Activated CD8-positive, alpha-beta T cell treated with anti-CD3 and anti-CD28 coated beads, Interleukin-2, amount 10 ng/mL, durations not matched to agents 7 days and 5 days (primary cell): ENCODE measurements at regions not wholly inside any gene's neighbourhood (a gene's known extent, or its start where the extent isn't known, plus 50 kb on each side); places are given as distances from the start of the nearest gene placed in this dataset.

Experiments
- ATAC-seq: fragments of 150-1000 bp; cut with Tn5 transposase; one replicate; pipeline ENCODE4 v1.10.0; 2021; ENCODE audit warnings: moderate library complexity
- CTCF ChIA-PET: fragments of 350-600 bp; sonication (Branson Sonifier 250); formaldehyde crosslinking; loops from one replicate; lab custom pipeline; 2021; ENCODE audit warnings: antibody characterized with exemption; lab: Charles Lee
- POLR2A ChIA-PET: fragments of 350-600 bp; sonication (Branson Sonifier 250); formaldehyde crosslinking; loops from one replicate; lab custom pipeline; 2021; ENCODE audit warnings: antibody characterized with exemption; lab: Charles Lee
- DNase-seq: peaks from one replicate; pipeline ENCODE4 v3.0.0-alpha.2; 2020
- H3K27ac Mint-ChIP-seq: one replicate; pipeline ENCODE4 v1.8.0; 2021; ENCODE audit warnings: mild to moderate bottlenecking, mixed read lengths
- H3K27me3 Mint-ChIP-seq: one replicate; pipeline ENCODE4 v1.8.0; 2021; ENCODE audit warnings: low read depth, mixed read lengths
- H3K36me3 Mint-ChIP-seq: one replicate; pipeline ENCODE4 v1.8.0; 2021; ENCODE audit warnings: low read depth, mixed read lengths
- H3K4me1 Mint-ChIP-seq: one replicate; pipeline ENCODE4 v1.8.0; 2021; ENCODE audit warnings: low read depth, mixed read lengths
- H3K4me3 Mint-ChIP-seq: one replicate; pipeline ENCODE4 v1.8.0; 2021; ENCODE audit warnings: mild to moderate bottlenecking, mixed read lengths
- H3K9me3 Mint-ChIP-seq: one replicate; pipeline ENCODE4 v1.8.0; 2022; ENCODE audit warnings: mixed read lengths; ENCODE audit not compliant: insufficient read depth

GRCh38 chr13:47133011-47133445 lies 236.2 kb upstream of the HTR2A start:
- CTCF ChIA-PET: no interaction called here
- ATAC-seq: no peak
- Mint-ChIP-seq H3K9me3 (no peaks in the 10 kb centered on the region), H3K27me3 (peaks cover 8% of the 10 kb centered on the region), H3K4me3 (no peak overlapping the region), H3K36me3 (no peaks in the 10 kb centered on the region), H3K4me1 (no peaks in the 10 kb centered on the region), H3K27ac (no peak overlapping the region)
- POLR2A ChIA-PET: no interaction called here
- no peak for DNase-seq

- Mint-ChIP-seq H3K27ac (no peak overlapping the region), H3K27me3 (peaks cover 8% of the 10 kb centered on the region), H3K36me3 (no peaks in the 10 kb centered on the region), H3K4me1 (no peaks in the 10 kb centered on the region), H3K4me3 (no peak overlapping the region), H3K9me3 (no peaks in the 10 kb centered on the region)
- ChIA-PET CTCF (no interaction called here), POLR2A (no interaction called here)
- no peak for ATAC-seq
- DNase-seq: no peak
Measured at GRCh38 chr13:47129461-47129860, 232.6 kb upstream of the HTR2A start.

- no peak overlapping the region for H3K27ac Mint-ChIP-seq
- ATAC-seq (no peak), DNase-seq (no peak)
- H3K27me3 Mint-ChIP-seq: peaks cover 3% of the 10 kb centered on the region
- no peak overlapping the region for H3K4me3 Mint-ChIP-seq
- POLR2A ChIA-PET: no interaction called here
- no peaks in the 10 kb centered on the region for H3K4me1 Mint-ChIP-seq
- H3K36me3 Mint-ChIP-seq: no peaks in the 10 kb centered on the region
- CTCF ChIA-PET: no interaction called here
- no peaks in the 10 kb centered on the region for H3K9me3 Mint-ChIP-seq
Measured at GRCh38 chr13:47126432-47126831, 229.6 kb upstream of the HTR2A start.

- POLR2A ChIA-PET: no interaction called here
- Mint-ChIP-seq H3K27me3 (peaks cover 2% of the 10 kb centered on the region), H3K27ac (no peak overlapping the region), H3K9me3 (no peaks in the 10 kb centered on the region), H3K4me3 (no peak overlapping the region), H3K4me1 (no peaks in the 10 kb centered on the region), H3K36me3 (no peaks in the 10 kb centered on the region)
- DNase-seq: no peak
- CTCF ChIA-PET: no interaction called here
- ATAC-seq: no peak
Measured at GRCh38 chr13:47121092-47121763, 224.4 kb upstream of the HTR2A start.

- H3K9me3 Mint-ChIP-seq: no peaks in the 10 kb centered on the region
- DNase-seq: no peak
- H3K36me3 Mint-ChIP-seq: no peaks in the 10 kb centered on the region
- CTCF ChIA-PET: no interaction called here
- POLR2A ChIA-PET: no interaction called here
- no peaks in the 10 kb centered on the region for H3K4me1 Mint-ChIP-seq
- no peak overlapping the region for H3K27ac Mint-ChIP-seq
- H3K4me3 Mint-ChIP-seq: no peak overlapping the region
- peaks cover 2% of the 10 kb centered on the region for H3K27me3 Mint-ChIP-seq
- no peak for ATAC-seq
Measured at GRCh38 chr13:47120282-47120681, 223.4 kb upstream of the HTR2A start.

- H3K4me3 Mint-ChIP-seq: no peak overlapping the region
- H3K27ac Mint-ChIP-seq: no peak overlapping the region
- H3K4me1 Mint-ChIP-seq: no peaks in the 10 kb centered on the region
- no peaks in the 10 kb centered on the region for H3K9me3 Mint-ChIP-seq
- no peak for ATAC-seq
- DNase-seq: no peak
- CTCF ChIA-PET: no interaction called here
- POLR2A ChIA-PET: no interaction called here
- peaks cover 2% of the 10 kb centered on the region for H3K27me3 Mint-ChIP-seq
- no peaks in the 10 kb centered on the region for H3K36me3 Mint-ChIP-seq
Measured at GRCh38 chr13:47119575-47120235, 222.9 kb upstream of the HTR2A start.

- POLR2A ChIA-PET: no interaction called here
- DNase-seq (no peak), ATAC-seq (no peak)
- CTCF ChIA-PET: no interaction called here
- no peak overlapping the region for H3K27ac Mint-ChIP-seq
- no peak overlapping the region for H3K4me3 Mint-ChIP-seq
- H3K4me1 Mint-ChIP-seq: no peaks in the 10 kb centered on the region
- peaks cover 8% of the 10 kb centered on the region for H3K27me3 Mint-ChIP-seq
- no peaks in the 10 kb centered on the region for H3K36me3 Mint-ChIP-seq
- H3K9me3 Mint-ChIP-seq: no peaks in the 10 kb centered on the region
Measured at GRCh38 chr13:47117268-47117667, 220.4 kb upstream of the HTR2A start.

- Mint-ChIP-seq H3K4me3 (no peak overlapping the region), H3K27me3 (peaks cover 6% of the 10 kb centered on the region), H3K4me1 (peaks cover 8% of the 10 kb centered on the region), H3K27ac (no peak overlapping the region), H3K36me3 (no peaks in the 10 kb centered on the region), H3K9me3 (no peaks in the 10 kb centered on the region)
- ATAC-seq: no peak
- POLR2A ChIA-PET: no interaction called here
- CTCF ChIA-PET: no interaction called here
- DNase-seq: no peak
Measured at GRCh38 chr13:47114030-47114429, 217.2 kb upstream of the HTR2A start.

- no peaks in the 10 kb centered on the region for H3K36me3 Mint-ChIP-seq
- no peak overlapping the region for H3K4me3 Mint-ChIP-seq
- no peak for DNase-seq
- ChIA-PET CTCF (no interaction called here), POLR2A (no interaction called here)
- no peak overlapping the region for H3K27ac Mint-ChIP-seq
- ATAC-seq: no peak
- H3K27me3 Mint-ChIP-seq: peaks cover 6% of the 10 kb centered on the region
- peaks cover 14% of the 10 kb centered on the region for H3K4me1 Mint-ChIP-seq
- H3K9me3 Mint-ChIP-seq: no peaks in the 10 kb centered on the region
Measured at GRCh38 chr13:47112903-47113299, 216.0 kb upstream of the HTR2A start.

GRCh38 chr13:47112205-47112902 lies 215.5 kb upstream of the HTR2A start:
- CTCF ChIA-PET: no interaction called here
- H3K27me3 Mint-ChIP-seq: peaks cover 6% of the 10 kb centered on the region
- POLR2A ChIA-PET: no interaction called here
- H3K27ac Mint-ChIP-seq: no peak overlapping the region
- H3K36me3 Mint-ChIP-seq: no peaks in the 10 kb centered on the region
- H3K9me3 Mint-ChIP-seq: no peaks in the 10 kb centered on the region
- H3K4me3 Mint-ChIP-seq: no peak overlapping the region
- DNase-seq (no peak), ATAC-seq (no peak)
- peaks cover 16% of the 10 kb centered on the region for H3K4me1 Mint-ChIP-seq

GRCh38 chr13:47111499-47111898 lies 214.6 kb upstream of the HTR2A start:
- no peak overlapping the region for H3K4me3 Mint-ChIP-seq
- no peaks in the 10 kb centered on the region for H3K9me3 Mint-ChIP-seq
- peaks cover 10% of the 10 kb centered on the region for H3K27me3 Mint-ChIP-seq
- DNase-seq: no peak
- POLR2A ChIA-PET: no interaction called here
- H3K4me1 Mint-ChIP-seq: peaks cover 16% of the 10 kb centered on the region
- CTCF ChIA-PET: no interaction called here
- no peak for ATAC-seq
- H3K36me3 Mint-ChIP-seq: no peaks in the 10 kb centered on the region
- H3K27ac Mint-ChIP-seq: no peak overlapping the region

GRCh38 chr13:47110833-47111240 lies 214.0 kb upstream of the HTR2A start:
- H3K9me3 Mint-ChIP-seq: no peaks in the 10 kb centered on the region
- H3K4me1 Mint-ChIP-seq: peaks cover 16% of the 10 kb centered on the region
- no peaks in the 10 kb centered on the region for H3K36me3 Mint-ChIP-seq
- ChIA-PET CTCF (no interaction called here), POLR2A (no interaction called here)
- no peak for ATAC-seq
- no peak for DNase-seq
- H3K27ac Mint-ChIP-seq: no peak overlapping the region
- no peak overlapping the region for H3K4me3 Mint-ChIP-seq
- peaks cover 10% of the 10 kb centered on the region for H3K27me3 Mint-ChIP-seq
